Calu3 (cell line): ENCODE measurements at regions not wholly inside any gene's neighbourhood (a gene's known extent, or its start where the extent isn't known, plus 50 kb on each side); places are given as distances from the start of the nearest gene placed in this dataset.

ENCODE experiments used
- BruUV-seq: library from RNA; stranded (reverse); fragments of 400-500 nt; replicated peaks from 2 replicates; lab custom pipeline; 2021; lab: Mats Ljungman, UMichigan
- CTCF ChIA-PET: fragments of 300-600 bp; sonication (Branson Sonifier 250); formaldehyde crosslinking; loops from one replicate; lab custom pipeline; 2022; ENCODE audit warnings: antibody characterized with exemption; lab: Charles Lee
- DNase-seq: peaks from one replicate; pipeline ENCODE4 v3.0.0; 2022
- H3K27ac Mint-ChIP-seq: one replicate; pipeline ENCODE4 v1.8.0; 2022; ENCODE audit warnings: mixed read lengths; ENCODE audit not compliant: unreplicated experiment
- H3K27me3 Mint-ChIP-seq: one replicate; pipeline ENCODE4 v1.8.0; 2022; ENCODE audit warnings: mixed read lengths; ENCODE audit not compliant: unreplicated experiment
- H3K36me3 Mint-ChIP-seq: one replicate; pipeline ENCODE4 v1.8.0; 2022; ENCODE audit warnings: mild to moderate bottlenecking, moderate library complexity, mixed read lengths; ENCODE audit not compliant: insufficient read depth, unreplicated experiment
- H3K4me1 Mint-ChIP-seq: one replicate; pipeline ENCODE4 v1.8.0; 2022; ENCODE audit warnings: mild to moderate bottlenecking, low read depth, mixed read lengths; ENCODE audit not compliant: unreplicated experiment
- H3K4me3 Mint-ChIP-seq: one replicate; pipeline ENCODE4 v1.8.0; 2022; ENCODE audit warnings: mild to moderate bottlenecking, low read depth, moderate library complexity, mixed read lengths; ENCODE audit not compliant: unreplicated experiment
- H3K9me3 Mint-ChIP-seq: one replicate; pipeline ENCODE4 v1.8.0; 2022; ENCODE audit warnings: low read depth, mixed read lengths; ENCODE audit not compliant: unreplicated experiment
- intact Hi-C: fragments of 100-400 bp; cut with micrococcal nuclease; formaldehyde crosslinking; loops from one replicate; pipeline ENCODE4 v1.10.0; 2022; ENCODE audit not compliant: unreplicated experiment
- TF ChIP-seq, protein P1 (sequence below): fragments of 200-600 bp; IDR thresholded peaks from one replicate; pipeline ENCODE4 v1.8.0; 2022; ENCODE audit warnings: antibody characterized with exemption; ENCODE audit not compliant: unreplicated experiment

DNA sequence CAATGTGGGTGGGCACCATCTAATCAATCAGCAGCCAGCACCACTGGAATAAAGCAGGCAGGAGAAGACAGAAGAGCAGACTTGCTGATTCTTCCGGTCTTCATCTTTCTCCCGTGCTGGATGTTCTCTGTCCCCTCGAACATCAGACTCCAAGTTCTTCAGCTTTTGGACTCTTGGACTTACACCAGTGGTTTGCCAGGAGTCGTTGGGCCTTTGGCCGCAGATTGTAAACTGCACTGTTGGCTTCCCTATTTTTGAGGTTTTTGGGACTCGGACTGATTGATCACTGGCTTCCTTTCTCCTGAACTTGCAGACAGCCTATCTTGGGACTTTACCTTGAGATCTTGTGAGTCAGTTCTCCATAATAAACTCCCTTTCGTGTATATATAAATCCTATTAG, 292.8 kb downstream of the BCHE start:
- BruUV-seq = no TSS peak
- Mint-ChIP-seq H3K4me3 (no peak overlapping the region), H3K27me3 (no peaks in the 10 kb centered on the region), H3K4me1 (peaks cover 2% of the 10 kb centered on the region), H3K9me3 (no peaks in the 10 kb centered on the region), H3K27ac (no peak overlapping the region), H3K36me3 (no peaks in the 10 kb centered on the region)
- no peak for DNase-seq
- CTCF ChIA-PET = no interaction called here
- intact Hi-C loops = no loop called here
- TF ChIP-seq, protein P1, sequence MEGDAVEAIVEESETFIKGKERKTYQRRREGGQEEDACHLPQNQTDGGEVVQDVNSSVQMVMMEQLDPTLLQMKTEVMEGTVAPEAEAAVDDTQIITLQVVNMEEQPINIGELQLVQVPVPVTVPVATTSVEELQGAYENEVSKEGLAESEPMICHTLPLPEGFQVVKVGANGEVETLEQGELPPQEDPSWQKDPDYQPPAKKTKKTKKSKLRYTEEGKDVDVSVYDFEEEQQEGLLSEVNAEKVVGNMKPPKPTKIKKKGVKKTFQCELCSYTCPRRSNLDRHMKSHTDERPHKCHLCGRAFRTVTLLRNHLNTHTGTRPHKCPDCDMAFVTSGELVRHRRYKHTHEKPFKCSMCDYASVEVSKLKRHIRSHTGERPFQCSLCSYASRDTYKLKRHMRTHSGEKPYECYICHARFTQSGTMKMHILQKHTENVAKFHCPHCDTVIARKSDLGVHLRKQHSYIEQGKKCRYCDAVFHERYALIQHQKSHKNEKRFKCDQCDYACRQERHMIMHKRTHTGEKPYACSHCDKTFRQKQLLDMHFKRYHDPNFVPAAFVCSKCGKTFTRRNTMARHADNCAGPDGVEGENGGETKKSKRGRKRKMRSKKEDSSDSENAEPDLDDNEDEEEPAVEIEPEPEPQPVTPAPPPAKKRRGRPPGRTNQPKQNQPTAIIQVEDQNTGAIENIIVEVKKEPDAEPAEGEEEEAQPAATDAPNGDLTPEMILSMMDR = no peak

DNA sequence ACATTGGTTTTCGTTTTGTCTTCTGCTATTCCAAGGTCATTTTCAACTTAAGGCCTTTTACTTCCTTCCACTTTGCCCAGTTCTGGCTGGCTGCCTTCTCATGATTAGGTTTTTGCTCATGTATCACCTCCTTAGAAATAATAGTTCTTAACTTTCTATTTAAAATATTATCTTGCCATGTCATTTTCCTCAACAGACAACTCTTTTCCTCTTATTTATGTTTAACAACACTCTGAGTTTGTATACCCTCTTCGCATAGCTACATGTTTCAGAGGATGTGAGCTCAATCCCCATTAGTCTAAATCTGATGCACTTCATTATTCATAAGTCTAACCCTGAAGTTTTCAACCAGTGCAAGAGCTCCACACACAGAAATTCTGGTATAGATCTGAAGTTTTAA, 299.1 kb downstream of the BCHE start:
- intact Hi-C loops = no loop called here
- H3K4me1 Mint-ChIP-seq = peaks cover under 1% of the 10 kb centered on the region
- TF ChIP-seq, protein P1 = no peak
- no peak for DNase-seq
- no TSS peak for BruUV-seq
- H3K36me3 Mint-ChIP-seq = no peaks in the 10 kb centered on the region
- no peaks in the 10 kb centered on the region for H3K27me3 Mint-ChIP-seq
- H3K9me3 Mint-ChIP-seq = no peaks in the 10 kb centered on the region
- no peak overlapping the region for H3K27ac Mint-ChIP-seq
- CTCF ChIA-PET = interaction anchor here (0.6 kb wide), 1 partner anchor 63 kb away, joined by 3 read pairs; no protein-coding TSS in a partner anchor
- no peak overlapping the region for H3K4me3 Mint-ChIP-seq

GRCh38 chr3:165532851-165533250, 304.4 kb downstream of the BCHE start:
- CTCF ChIA-PET = no interaction called here
- intact Hi-C loops = no loop called here
- H3K27ac Mint-ChIP-seq = no peak overlapping the region
- no peak for DNase-seq
- H3K27me3 Mint-ChIP-seq = no peaks in the 10 kb centered on the region
- no peaks in the 10 kb centered on the region for H3K36me3 Mint-ChIP-seq
- BruUV-seq = no TSS peak
- H3K4me1 Mint-ChIP-seq = peaks cover 8% of the 10 kb centered on the region
- no peak overlapping the region for H3K4me3 Mint-ChIP-seq
- no peaks in the 10 kb centered on the region for H3K9me3 Mint-ChIP-seq
- TF ChIP-seq, protein P1 = no peak

DNA sequence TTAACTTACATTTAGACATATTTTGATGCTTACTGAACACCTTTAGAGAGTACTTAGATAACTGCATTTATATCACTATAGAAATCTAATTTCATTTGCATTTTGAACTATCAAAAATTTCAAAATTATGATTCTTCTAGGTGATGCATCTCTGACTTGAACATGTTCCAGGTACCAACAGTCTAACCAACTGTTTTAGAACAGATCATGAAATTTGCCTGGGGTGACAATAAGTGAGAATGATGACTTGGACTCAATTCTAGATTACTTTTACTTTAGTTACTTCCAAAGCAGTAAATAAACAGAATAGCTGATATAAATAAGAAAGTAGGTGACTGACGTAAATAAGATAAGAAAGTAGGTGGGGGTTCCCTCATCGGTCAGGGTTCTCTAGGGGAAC, 307.8 kb downstream of the BCHE start:
- Mint-ChIP-seq H3K4me1 (peaks cover 8% of the 10 kb centered on the region), H3K27me3 (no peaks in the 10 kb centered on the region), H3K9me3 (no peaks in the 10 kb centered on the region), H3K27ac (no peak overlapping the region), H3K4me3 (no peak overlapping the region), H3K36me3 (no peaks in the 10 kb centered on the region)
- intact Hi-C loops = no loop called here
- CTCF ChIA-PET = no interaction called here
- no peak for DNase-seq
- BruUV-seq = no TSS peak
- TF ChIP-seq, protein P1 = no peak
